ENCODE measurements at regions not wholly inside any gene's neighbourhood (a gene's known extent, or its start where the extent isn't known, plus 50 kb on each side); places are given as distances from the start of the nearest gene placed in this dataset.
"Not testable (repeated sequence)": the region's sequence is repeated elsewhere in the genome, so short reads cannot be mapped to it uniquely, and the experiment has no call there.

DNA sequence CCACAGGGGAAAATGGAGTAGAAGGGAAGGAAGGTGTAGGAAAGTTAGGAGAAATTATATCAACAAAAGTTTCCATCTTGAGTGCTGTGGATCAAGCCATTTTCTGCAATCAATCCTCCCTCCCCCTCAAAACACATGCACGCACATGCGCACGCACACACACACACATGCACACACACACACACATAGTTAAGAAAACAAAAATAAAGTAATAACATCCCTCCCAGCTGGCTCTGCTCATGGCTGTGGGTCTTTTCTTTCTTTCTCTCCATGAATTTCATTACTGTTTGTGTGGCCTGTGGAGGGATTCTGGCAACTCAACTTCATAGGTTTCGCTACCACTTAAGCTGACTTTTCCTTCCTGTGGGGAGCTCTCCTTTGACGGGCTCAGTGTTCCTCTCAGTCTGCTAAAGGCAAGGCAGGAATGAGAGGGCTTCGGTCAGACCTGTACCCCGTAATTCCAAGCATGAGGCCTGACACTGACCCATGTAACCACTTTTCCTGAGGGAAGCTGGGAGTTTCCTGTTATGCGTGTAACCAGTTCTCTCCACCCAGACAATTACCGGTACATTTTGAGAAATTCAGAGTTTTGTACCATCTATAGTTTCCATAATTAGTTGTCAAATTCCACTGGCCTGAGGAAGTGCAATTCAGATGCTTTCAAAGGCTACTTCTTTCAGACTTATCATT is 79.8 kb downstream of the ZNF92 start:
- peak in 1 of 11 donors; percentile 32 for DNase-seq (ENCODE audit: extremely low read depth in 1 of 11, low read depth in 9 of 11, low spot score in 4 of 11)

DNA sequence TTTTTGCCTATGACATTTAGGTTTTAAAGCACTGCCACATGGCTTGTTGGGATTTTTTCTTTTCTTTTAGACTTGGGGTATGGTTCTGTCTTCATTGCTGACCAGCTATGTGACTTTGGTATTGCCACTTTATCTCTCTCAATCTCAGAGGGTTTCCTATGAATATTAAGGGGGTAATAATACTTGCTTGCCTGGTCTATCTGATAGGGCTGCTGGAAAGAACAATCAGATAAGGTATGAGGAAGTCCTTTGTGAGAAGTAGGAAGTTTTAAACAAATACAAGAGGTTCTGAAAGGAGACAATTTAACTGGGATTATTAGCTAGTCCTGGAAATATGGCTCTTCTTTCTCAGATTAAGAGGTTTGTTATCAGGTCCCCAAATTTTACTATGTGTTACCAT is 80.8 kb downstream of the ZNF92 start:
- DNase-seq (ENCODE audit: extremely low read depth in 1 of 11, low read depth in 9 of 11, low spot score in 4 of 11): no peak

DNA sequence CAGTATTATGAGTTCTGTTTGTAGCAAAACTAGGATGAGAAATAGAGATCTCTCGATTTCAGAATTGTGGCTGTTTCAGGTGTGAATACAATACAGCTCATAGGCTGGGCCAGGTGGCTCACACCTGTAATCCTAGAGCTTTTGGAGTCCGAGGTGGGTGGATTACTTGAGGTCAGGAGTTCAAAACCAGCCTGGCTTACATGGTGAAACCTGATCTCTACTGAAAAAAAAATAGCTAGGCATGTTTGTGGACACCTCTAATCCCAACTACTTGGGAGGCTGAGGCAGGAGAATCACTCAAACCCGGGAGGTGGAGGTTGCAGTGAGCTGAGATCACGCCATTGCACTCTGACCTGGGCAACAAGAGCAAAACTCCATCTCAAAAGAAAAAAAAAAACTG is 81.4 kb downstream of the ZNF92 start:
- DNase-seq (ENCODE audit: extremely low read depth in 1 of 11, low read depth in 9 of 11, low spot score in 4 of 11): not testable (repeated sequence)

DNA sequence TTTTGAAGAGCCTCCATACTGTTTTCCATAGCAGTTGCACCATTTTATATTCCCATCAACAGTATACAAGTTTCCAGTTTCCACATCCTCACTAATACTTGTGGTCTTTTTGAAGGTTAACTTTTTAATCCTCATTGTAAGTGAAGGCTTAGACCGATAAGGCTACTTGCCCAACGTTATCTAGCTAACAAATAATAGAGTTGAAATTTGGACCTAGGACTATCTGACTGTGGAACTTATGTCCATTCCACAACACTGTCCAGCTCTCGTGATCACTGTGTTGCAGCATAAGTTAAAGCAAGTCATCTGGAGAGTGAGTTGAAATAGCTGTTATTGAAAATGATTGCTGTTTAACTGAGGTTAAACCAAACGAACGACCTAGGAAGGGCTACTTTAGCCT is 84.0 kb downstream of the ZNF92 start:
- DNase-seq (ENCODE audit: extremely low read depth in 1 of 11, low read depth in 9 of 11, low spot score in 4 of 11): no peak

DNA sequence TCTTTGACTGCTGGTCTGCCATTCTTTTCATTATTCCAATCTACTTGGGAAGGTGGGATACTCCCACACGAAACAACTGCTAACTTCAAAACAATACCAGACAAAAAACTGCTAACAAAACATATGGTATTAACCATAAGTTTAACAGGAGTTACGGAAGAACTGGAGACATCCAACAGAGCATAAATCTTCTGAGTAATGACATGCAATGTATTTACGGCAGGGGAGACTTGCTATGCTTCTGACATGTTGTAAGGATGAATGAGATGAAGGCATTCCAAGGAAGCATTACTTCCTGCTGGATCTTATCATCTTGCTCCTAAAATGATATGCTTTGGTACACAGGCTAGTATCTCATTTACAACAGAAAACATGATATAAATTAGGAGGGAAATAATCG is 85.8 kb downstream of the ZNF92 start:
- no peak for DNase-seq (ENCODE audit: extremely low read depth in 1 of 11, low read depth in 9 of 11, low spot score in 4 of 11)

DNA sequence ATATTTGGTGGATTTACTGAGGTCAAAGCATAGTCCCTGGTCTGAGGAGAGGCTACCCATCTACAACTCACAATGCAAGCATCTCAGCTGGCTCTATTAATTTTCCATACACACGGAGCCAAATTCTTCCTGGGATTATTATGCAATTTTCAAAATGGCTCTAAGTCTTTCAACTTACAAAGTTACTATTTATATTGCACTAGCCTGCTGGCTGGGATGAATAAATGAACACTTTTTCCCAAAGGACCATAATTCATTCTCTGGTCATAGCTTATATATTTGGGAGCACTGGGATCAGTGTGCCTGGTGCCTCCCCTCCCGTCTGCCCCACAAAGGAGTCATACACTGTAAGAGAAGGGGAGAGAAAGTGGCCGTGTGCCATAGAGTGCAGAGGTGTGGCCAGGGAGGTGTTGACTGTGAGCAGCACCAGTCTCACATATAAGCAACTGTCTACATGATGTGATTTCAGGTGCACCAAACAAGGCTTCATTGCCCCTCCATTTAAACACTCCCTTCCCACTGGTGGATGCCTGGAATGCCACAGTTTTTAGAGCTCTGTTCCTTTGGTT is 88.6 kb downstream of the ZNF92 start:
- no peak for DNase-seq (ENCODE audit: extremely low read depth in 1 of 11, low read depth in 9 of 11, low spot score in 4 of 11)

DNA sequence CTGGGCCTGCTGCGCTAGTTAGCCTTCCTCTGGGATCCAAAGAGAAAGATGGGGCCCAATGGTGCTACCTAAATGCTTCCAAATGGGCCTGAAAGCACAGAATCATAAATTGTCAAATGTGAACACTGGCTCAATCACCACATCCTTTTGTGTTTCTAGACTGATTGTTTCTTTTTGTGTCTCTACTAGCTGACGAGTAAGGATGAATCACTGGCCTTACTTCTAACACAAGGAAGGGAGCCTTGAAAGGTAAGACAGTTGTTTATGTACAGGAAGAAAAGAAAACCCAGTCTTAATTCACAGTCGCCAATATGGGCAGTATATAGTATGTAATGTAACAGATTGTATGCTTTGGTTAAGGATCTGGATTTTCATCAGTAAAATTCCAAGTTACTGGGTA is 89.5 kb downstream of the ZNF92 start:
- DNase-seq (ENCODE audit: extremely low read depth in 1 of 11, low read depth in 9 of 11, low spot score in 4 of 11): no peak

DNA sequence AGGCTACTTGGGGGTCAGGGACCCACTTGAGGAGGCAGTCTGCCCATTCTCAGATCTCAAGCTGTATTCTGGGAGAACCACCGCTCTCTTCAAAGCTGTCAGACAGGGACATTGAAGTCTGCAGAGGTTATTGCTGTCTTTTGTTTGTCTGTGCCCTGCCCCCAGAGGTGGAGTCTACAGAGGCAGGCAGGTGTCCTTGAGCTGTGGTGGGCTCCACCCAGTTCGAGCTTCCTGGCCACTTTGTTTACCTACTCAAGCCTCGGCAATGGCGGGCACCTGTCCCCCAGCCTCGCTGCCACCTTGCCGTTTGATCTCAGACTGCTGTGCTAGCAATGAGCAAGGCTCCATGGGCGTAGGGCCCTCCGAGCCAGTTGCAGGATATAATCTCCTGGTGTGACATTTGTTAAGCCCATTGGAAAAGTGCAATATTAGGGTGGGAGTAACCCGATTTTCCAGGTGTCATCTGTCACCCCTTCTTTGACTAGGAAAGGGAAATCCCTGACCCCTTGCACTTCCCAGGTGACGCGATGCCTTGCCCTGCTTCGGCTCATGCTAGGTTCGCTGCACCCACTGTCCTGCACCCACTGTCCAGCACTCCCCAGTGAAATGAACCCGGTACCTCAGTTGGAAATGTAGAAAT is 96.4 kb downstream of the ZNF92 start:
- not testable (repeated sequence) for DNase-seq (ENCODE audit: extremely low read depth in 1 of 11, low read depth in 9 of 11, low spot score in 4 of 11)

DNA sequence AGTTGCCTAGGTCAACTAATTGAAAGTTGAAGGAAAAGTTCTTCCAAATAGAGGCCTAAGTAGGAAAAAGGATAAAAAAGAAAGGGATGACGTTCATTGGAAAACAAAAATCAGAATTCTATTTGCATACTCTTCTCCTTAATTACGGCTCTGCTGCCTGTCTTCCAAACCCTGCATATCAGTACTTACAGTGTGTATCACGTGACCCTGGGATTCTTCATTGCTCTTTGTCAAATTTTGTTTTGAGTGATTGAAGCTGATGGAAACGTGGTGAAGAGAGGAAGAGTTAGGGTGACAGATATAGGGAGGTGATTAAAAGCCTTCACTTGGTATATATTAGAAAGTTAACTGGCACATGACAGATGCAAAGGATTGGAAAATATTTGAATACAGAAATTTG is 97.9 kb downstream of the ZNF92 start:
- DNase-seq (ENCODE audit: extremely low read depth in 1 of 11, low read depth in 9 of 11, low spot score in 4 of 11): no peak

DNA sequence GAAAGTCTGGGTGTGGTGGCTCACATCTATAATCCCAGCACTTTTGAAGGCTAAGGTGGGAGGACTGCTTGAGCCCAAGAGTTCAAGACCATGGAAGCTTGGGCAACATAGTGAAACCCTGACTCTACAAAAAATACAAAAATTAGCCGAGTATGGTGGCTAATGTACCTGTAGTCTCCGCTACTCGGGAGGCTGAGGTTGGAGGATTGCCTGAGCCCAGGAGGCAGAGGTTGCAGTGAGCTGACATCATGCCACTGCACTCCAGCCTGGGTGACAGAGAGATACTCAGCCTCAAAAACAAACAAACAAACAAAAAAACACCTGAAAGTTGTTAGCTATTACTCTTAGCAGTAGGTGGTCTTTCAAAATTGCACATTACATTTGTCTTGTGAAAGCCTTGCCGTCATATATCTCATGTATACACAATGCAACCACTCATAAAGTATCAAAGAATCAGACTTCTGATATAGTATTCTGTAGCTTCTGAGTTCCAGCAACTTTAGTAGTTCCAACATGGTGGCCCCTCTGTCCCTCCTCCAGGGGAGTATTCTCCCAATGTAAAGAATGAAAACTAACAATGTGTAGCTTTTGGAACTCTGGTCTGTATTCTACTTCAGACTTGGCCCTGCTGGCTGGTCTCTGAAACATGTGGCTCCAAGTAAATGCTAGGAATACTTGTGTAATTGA is 101.5 kb downstream of the ZNF92 start:
- no peak for DNase-seq (ENCODE audit: extremely low read depth in 1 of 11, low read depth in 9 of 11, low spot score in 4 of 11)

DNA sequence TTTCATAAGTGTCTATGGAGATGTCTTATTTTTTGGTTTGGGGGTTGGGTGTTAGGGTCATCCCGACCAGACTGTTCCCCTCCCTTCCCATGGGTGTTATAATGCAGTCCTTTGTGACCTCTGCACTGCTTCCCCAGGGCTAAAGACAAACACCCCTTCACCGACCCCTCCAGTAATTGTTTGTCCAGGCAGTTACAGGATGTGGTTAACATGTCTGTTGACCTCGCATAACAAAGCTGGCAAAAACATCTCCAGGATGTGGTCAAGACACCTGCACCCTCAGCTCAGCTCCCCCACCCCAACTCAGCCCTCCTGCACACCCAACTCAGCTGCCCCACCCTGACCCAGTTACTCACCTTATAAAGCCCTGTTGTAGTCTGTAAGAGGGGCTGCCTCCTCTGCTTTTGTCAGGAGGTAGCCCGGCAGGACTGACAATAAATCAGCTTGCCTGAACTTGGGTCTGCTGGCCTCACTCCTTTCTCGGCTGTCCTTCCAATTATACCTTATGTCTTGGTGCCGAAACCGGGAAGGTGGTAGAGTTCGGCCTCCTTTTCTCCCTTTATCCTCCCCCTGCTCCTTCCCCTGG is 102.2 kb downstream of the ZNF92 start:
- no peak for DNase-seq (ENCODE audit: extremely low read depth in 1 of 11, low read depth in 9 of 11, low spot score in 4 of 11)

DNA sequence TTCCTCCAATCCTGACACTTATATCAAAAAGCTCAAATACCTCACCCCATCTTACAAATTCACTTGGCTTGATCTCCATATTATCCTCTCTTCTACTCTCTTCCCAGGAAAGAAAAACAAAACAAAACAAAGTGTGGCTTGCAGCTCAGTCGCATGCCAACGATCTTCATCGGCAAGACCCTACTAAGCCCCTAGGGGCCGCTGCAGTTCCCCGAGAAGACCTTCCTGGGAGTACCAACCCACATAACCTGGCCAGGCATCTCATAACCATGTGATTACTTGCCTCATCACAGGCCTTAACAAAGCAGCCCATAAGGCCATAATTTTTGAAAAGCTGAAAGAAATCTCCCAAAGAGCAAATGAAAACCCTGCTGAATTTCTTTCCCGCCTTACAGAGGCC is 103.7 kb downstream of the ZNF92 start:
- DNase-seq (ENCODE audit: extremely low read depth in 1 of 11, low read depth in 9 of 11, low spot score in 4 of 11): no peak

DNA sequence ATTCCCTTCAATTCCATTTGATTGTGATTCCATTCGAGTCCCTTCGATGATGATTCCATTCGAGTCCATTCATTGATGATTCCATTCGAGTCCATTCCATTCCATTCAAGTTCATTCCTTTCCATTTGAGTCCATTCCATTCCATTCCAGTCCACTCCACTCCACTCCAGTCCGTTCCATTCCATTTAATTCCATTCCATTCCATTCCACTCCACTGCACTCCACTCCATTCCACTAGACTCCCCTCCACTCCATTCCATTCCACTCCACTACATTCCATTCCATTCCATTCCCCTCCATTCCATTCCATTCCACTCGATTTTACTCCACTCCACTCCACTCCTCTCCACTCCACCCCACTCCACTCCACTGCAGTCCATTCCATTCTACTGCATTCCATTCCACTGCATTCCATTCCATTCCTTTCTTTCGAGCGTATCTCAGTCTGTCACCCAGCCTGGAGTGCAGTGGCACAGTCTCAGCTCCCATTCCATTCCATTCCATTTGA is 115.7 kb downstream of the ZNF92 start:
- DNase-seq (ENCODE audit: extremely low read depth in 1 of 11, low read depth in 9 of 11, low spot score in 4 of 11): no peak

DNA sequence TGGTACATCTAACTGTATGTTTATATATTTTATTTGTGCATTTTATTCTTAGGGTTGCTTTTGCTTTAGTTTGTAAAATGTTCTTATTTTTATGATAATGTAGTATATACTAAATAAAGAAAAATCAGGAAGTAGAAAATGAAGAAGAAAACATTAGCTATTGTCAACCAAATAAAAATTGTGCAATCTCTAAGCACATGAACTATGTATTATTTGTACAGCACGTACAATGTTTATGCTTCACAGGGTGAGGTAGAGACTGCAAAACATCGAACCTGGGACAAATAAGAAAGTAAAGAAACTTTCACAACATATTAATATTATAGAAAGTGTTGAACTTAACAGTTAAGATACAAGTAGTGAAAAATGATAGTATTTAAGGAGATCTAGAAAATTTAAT is 123.0 kb downstream of the ZNF92 start:
- not testable (repeated sequence) for DNase-seq (ENCODE audit: extremely low read depth in 1 of 11, low read depth in 9 of 11, low spot score in 4 of 11)

DNA sequence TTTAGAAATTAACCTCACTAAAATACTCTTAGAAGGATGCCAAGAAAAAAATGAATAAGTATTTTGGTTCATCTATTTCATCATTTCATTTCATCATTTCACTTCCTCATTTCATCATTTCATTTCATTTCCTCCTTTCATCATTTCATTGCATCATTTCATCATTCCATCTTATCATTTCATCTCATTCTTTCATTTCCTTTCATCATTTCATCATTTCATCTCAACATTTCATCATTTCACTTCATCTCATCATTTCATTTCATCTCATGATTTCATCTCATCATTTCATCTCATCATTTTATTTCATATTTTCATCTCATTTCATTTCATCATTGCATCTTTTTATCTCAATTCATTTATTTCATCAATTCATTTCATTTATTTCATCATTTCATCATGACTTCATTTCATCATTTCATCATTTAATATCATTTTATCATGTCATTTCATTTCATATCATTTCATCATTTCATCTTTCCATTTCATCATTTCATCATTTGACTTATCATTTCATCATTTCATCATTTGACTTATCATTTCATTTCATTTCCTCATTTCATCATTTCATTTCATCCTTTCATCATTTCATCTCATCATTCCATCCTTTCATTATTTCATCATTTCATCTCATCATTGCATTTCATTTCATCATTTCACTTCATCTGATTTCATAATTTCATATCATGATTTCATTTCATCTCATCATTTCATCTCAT is 129.9 kb downstream of the ZNF92 start:
- no peak for DNase-seq (ENCODE audit: extremely low read depth in 1 of 11, low read depth in 9 of 11, low spot score in 4 of 11)

DNA sequence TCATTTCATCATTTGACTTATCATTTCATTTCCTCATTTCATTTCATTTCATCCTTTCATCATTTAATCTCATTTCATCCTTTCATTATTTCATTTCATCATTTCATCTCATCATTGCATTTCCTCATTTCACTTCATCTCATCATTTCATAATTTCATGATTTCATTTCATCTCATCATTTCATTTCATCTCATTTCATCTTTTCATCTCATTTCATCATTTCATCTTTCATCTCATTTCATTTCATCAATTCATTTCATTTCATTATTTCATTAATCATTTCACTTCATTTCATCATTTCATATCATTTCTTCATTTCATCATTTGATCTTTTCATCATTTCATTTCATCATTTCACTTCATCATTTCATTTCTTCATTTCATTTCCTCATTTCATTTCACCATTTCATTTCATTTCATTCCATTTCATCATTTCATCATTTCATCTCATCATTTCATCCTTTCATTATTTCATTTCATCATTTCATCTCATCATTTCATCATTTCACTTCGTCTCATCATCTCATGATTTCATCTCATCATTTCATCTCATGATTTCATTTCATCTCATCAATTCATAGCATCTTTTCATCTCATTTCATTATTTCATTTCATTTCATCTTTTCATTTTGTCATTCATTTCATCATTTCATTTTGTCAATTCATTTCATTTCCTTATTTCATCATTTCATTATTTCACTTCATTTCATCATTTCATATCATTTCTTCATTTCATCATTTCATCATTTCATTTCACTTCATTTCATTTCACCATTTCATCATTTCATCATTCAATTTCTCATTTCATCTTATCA is 131.1 kb downstream of the ZNF92 start:
- not testable (repeated sequence) for DNase-seq (ENCODE audit: extremely low read depth in 1 of 11, low read depth in 9 of 11, low spot score in 4 of 11)

DNA sequence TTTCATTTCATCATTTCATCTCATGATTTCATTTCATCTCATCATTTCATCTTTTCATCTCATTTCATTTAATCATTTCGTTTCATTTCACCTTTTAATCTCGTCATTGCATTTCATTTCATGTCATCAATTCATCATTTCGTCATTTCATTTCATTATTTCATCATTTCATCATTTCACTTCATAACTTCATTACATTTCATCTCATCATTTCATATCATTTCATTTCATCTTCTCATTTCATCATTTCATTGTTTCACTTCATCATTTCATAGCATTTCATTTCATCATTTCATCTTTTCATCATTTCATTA is 131.6 kb downstream of the ZNF92 start:
- not testable (repeated sequence) for DNase-seq (ENCODE audit: extremely low read depth in 1 of 11, low read depth in 9 of 11, low spot score in 4 of 11)

DNA sequence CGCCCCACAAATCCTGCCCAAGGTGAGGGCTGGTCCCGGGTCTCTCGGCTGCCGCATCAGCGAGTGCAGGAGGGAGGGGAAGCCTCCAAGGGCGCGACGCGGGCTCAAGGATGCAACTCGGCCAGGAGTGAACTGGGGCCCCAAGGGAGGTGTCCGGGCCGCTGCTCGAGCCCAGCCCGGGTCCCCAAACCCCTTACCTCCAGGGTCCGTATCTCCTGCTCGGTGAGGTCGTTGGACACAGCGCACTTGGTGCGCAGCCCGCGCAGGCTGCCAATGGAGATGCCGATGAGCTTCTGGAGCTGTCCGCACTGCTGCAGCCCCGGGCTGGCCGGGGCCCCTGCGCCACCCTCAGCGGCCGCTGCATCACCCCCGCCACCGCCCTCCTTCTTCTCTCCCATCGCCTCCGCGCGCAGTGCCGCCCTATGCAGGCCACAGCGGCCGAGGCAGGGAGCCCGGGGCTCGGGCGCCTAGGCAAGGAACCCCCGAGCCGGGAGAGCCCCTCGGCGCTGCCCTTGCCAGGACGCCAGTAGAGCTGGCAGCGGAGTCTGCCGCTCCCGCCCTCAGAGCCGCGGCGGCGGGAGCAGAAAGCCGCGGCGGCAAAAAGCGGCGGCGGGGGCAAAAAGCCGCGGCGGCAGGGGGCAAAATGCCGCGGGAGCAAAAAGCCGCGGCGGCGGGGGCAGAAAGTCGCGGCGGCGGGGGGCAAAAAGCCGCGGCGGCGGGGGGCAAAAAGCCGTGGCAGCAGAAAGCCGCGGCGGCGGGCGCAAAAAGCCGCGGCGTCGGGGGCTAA is 135.1 kb downstream of the ZNF92 start:
- DNase-seq (ENCODE audit: extremely low read depth in 1 of 11, low read depth in 9 of 11, low spot score in 4 of 11): not testable (repeated sequence)

Data from renal cortex interstitium (tissue), 11 donors.